MM.1S (cell line): ENCODE measurements at regions not wholly inside any gene's neighbourhood (a gene's known extent, or its start where the extent isn't known, plus 50 kb on each side); places are given as distances from the start of the nearest gene placed in this dataset.

Source experiments
- DNase-seq: peaks from one replicate; pipeline ENCODE4 v3.0.0-alpha.2; 2015
- H2AFZ ChIP-seq: fragments of 300-600 bp; sonication (generic); 2 replicates; pipeline ENCODE4 v1.6.0; 2016; ENCODE audit warnings: antibody characterized with exemption, low read length
- H3F3A ChIP-seq: fragments of 300-600 bp; sonication (generic); 2 replicates; pipeline ENCODE4 v1.6.1; 2016; ENCODE audit warnings: mild to moderate bottlenecking, antibody characterized with exemption, low read length, moderate library complexity, mixed read lengths; ENCODE audit not compliant: insufficient read depth
- H3K27ac ChIP-seq: fragments of 300-600 bp; sonication (generic); 2 replicates; pipeline ENCODE4 v1.5.1; 2016; ENCODE audit warnings: mild to moderate bottlenecking, low read length
- H3K27me3 ChIP-seq: fragments of 300-600 bp; sonication (generic); replicated peaks from 2 replicates; pipeline ENCODE4 v1.6.0; 2016; ENCODE audit warnings: low read length; ENCODE audit not compliant: insufficient read depth
- H3K36me3 ChIP-seq: fragments of 300-600 bp; sonication (generic); replicated peaks from 2 replicates; pipeline ENCODE4 v1.6.1; 2016; ENCODE audit warnings: mild to moderate bottlenecking, low read length, mixed read lengths; ENCODE audit not compliant: insufficient read depth
- H3K4me1 ChIP-seq: fragments of 300-600 bp; sonication (generic); 2 replicates; pipeline ENCODE4 v1.6.1; 2016; ENCODE audit warnings: low read length, mixed read lengths
- H3K4me2 ChIP-seq: fragments of 300-600 bp; sonication (generic); 2 replicates; pipeline ENCODE4 v1.6.0; 2016; ENCODE audit warnings: low read depth, low read length
- H3K4me3 ChIP-seq: fragments of 300-600 bp; sonication (generic); 2 replicates; pipeline ENCODE4 v1.5.1; 2016; ENCODE audit warnings: low read length, mixed read lengths
- H3K79me2 ChIP-seq: fragments of 300-600 bp; sonication (generic); 2 replicates; pipeline ENCODE4 v1.6.1; 2016; ENCODE audit warnings: mixed run types, low read length, mixed read lengths
- H3K9ac ChIP-seq: fragments of 300-600 bp; sonication (generic); 2 replicates; pipeline ENCODE4 v1.6.1; 2016; ENCODE audit warnings: low read length, mixed read lengths
- H3K9me2 ChIP-seq: fragments of 300-600 bp; sonication (generic); replicated peaks from 2 replicates; pipeline ENCODE4 v1.6.1; 2016; ENCODE audit warnings: mild to moderate bottlenecking, low read length, mixed read lengths; ENCODE audit not compliant: insufficient read depth
- H3K9me3 ChIP-seq: fragments of 300-600 bp; sonication (generic); replicated peaks from 2 replicates; pipeline ENCODE4 v1.6.1; 2016; ENCODE audit warnings: mild to moderate bottlenecking, low read length, mixed read lengths; ENCODE audit not compliant: insufficient read depth
- H4K20me1 ChIP-seq: fragments of 300-600 bp; sonication (generic); 2 replicates; pipeline ENCODE4 v1.6.1; 2016; ENCODE audit warnings: mild to moderate bottlenecking, low read length, moderate library complexity, mixed read lengths; ENCODE audit not compliant: insufficient read depth
- CTCF ChIP-seq: fragments of 300-600 bp; sonication (generic); IDR thresholded peaks from 2 replicates; pipeline ENCODE4 v1.5.1; 2016; ENCODE audit warnings: antibody characterized with exemption, low read length, mixed read lengths
- EZH2 ChIP-seq: fragments of 300-600 bp; sonication (generic); optimal IDR thresholded peaks from 2 replicates; pipeline ENCODE3; 2017; ENCODE audit warnings: low read depth, mild to moderate bottlenecking, antibody characterized with exemption, low read length, mixed read lengths
- EZH2phosphoT487 ChIP-seq: fragments of 300-600 bp; sonication (generic); IDR thresholded peaks from 2 replicates; pipeline ENCODE4 v1.6.1; 2018; ENCODE audit warnings: antibody characterized with exemption, low read length

GRCh38 chr3:102484-102883, 94.1 kb upstream of the CHL1 start:
- Histone ChIP-seq H3K9me3 (no peaks in the 10 kb centered on the region), H3K4me1 (no peaks in the 10 kb centered on the region), H3F3A (no peaks in the 10 kb centered on the region), H3K36me3 (no peaks in the 10 kb centered on the region), H4K20me1 (no peaks in the 10 kb centered on the region), H3K4me3 (no peak overlapping the region), H3K79me2 (no peaks in the 10 kb centered on the region), H2AFZ (no peak overlapping the region), H3K9me2 (no peaks in the 10 kb centered on the region), H3K4me2 (no peak overlapping the region), H3K27me3 (no peaks in the 10 kb centered on the region), H3K9ac (no peak overlapping the region), H3K27ac (no peak overlapping the region)
- TF ChIP-seq EZH2phosphoT487: no peak
- no peak for TF ChIP-seq CTCF
- TF ChIP-seq EZH2: no peak
- no peak for DNase-seq

GRCh38 chr3:103991-104390, 92.6 kb upstream of the CHL1 start:
- Histone ChIP-seq H3K9ac (no peak overlapping the region), H3K36me3 (no peaks in the 10 kb centered on the region), H3K4me3 (no peak overlapping the region), H3K27me3 (no peaks in the 10 kb centered on the region), H3K9me2 (no peaks in the 10 kb centered on the region), H3K9me3 (no peaks in the 10 kb centered on the region), H3K4me1 (no peaks in the 10 kb centered on the region), H4K20me1 (no peaks in the 10 kb centered on the region), H3K27ac (no peak overlapping the region), H3K4me2 (no peak overlapping the region), H2AFZ (no peak overlapping the region), H3F3A (no peaks in the 10 kb centered on the region), H3K79me2 (no peaks in the 10 kb centered on the region)
- no peak for DNase-seq
- TF ChIP-seq EZH2phosphoT487 (no peak), EZH2 (no peak), CTCF (no peak)

GRCh38 chr3:105585-105984, 91.0 kb upstream of the CHL1 start:
- DNase-seq: no peak
- Histone ChIP-seq H3K9me2 (no peaks in the 10 kb centered on the region), H3K9ac (no peak overlapping the region), H3K27me3 (no peaks in the 10 kb centered on the region), H3K36me3 (no peaks in the 10 kb centered on the region), H3F3A (no peaks in the 10 kb centered on the region), H3K9me3 (no peaks in the 10 kb centered on the region), H2AFZ (no peak overlapping the region), H3K4me3 (no peak overlapping the region), H3K4me2 (no peak overlapping the region), H4K20me1 (no peaks in the 10 kb centered on the region), H3K79me2 (no peaks in the 10 kb centered on the region), H3K4me1 (no peaks in the 10 kb centered on the region), H3K27ac (no peak overlapping the region)
- TF ChIP-seq EZH2phosphoT487 (no peak), EZH2 (no peak), CTCF (no peak)
